A549 (cell line): ENCODE measurements at regions not wholly inside any gene's neighbourhood (a gene's known extent, or its start where the extent isn't known, plus 50 kb on each side); places are given as distances from the start of the nearest gene placed in this dataset.

ENCODE experiments used
- EP300 ChIP-seq, 2 experiments: fragments of >200 bp; sonication (Bioruptor Twin); formaldehyde crosslinking; IDR thresholded peaks; 2 replicates in 1 of 2; 3 replicates in 1 of 2; pipeline ENCODE4 v1.6.1; 2016 to 2017
- GATA3 ChIP-seq: IDR thresholded peaks from 2 replicates; pipeline ENCODE4 v1.6.1; 2012; ENCODE audit warnings: borderline replicate concordance
- HDAC2 ChIP-seq: fragments of 200-600 bp; sonication (generic); IDR thresholded peaks from 2 replicates; pipeline ENCODE4 v1.6.1; 2016
- MYC ChIP-seq: IDR thresholded peaks from 2 replicates; pipeline ENCODE4 v1.6.1; 2012; ENCODE audit warnings: mild to moderate bottlenecking, inconsistent platforms, low read length, improper control_type of control experiment, borderline replicate concordance
- POLR2A ChIP-seq: IDR thresholded peaks from 2 replicates; pipeline ENCODE4 v1.6.1; 2012; ENCODE audit warnings: mild to moderate bottlenecking, low read length
- RAD21 ChIP-seq, 2 experiments: fragments of >200 bp in 1 of 2; sonication (Bioruptor Twin) in 1 of 2; formaldehyde crosslinking in 1 of 2; IDR thresholded peaks in 1 of 2; conservative IDR thresholded peaks in 1 of 2; 2 replicates in 1 of 2; 3 replicates in 1 of 2; pipeline ENCODE4 v1.6.1; 2012 to 2018; ENCODE audit warnings: inconsistent platforms in 1 of 2
- RFX5 ChIP-seq: fragments of 450-650 bp; IDR thresholded peaks from 2 replicates; pipeline ENCODE4 v1.7.1; 2014; ENCODE audit warnings: antibody characterized with exemption, mild to moderate bottlenecking, moderate library complexity
- ZFP36 ChIP-seq: fragments of 450-650 bp; IDR thresholded peaks from 2 replicates; pipeline ENCODE4 v1.6.1; 2014; ENCODE audit warnings: borderline replicate concordance; ENCODE audit not compliant: partially characterized antibody
- ZNF302 ChIP-seq: fragments of 250-450 bp; sonication (Bioruptor Pico); IDR thresholded peaks from 2 replicates; pipeline ENCODE4 v1.9.0; 2021; ENCODE audit warnings: inconsistent platforms, mild to moderate bottlenecking, moderate library complexity
- TF ChIP-seq, protein P1 (sequence below): fragments of >200 bp; sonication (Bioruptor Twin); formaldehyde crosslinking; IDR thresholded peaks from 3 replicates; pipeline ENCODE4 v1.5.1; 2016
- TF ChIP-seq, protein P2 (sequence below): fragments of >200 bp; sonication (Bioruptor Twin); formaldehyde crosslinking; IDR thresholded peaks from 2 replicates; pipeline ENCODE4 v1.6.1; 2016
- TF ChIP-seq, protein P3 (sequence below): IDR thresholded peaks from 2 replicates; pipeline ENCODE4 v1.6.1; 2012
- TF ChIP-seq, protein P4 (sequence below): fragments of 150-350 bp; IDR thresholded peaks from 2 replicates; pipeline ENCODE4 v1.6.1; 2014; ENCODE audit warnings: low read depth, mild to moderate bottlenecking, low read length

DNA sequence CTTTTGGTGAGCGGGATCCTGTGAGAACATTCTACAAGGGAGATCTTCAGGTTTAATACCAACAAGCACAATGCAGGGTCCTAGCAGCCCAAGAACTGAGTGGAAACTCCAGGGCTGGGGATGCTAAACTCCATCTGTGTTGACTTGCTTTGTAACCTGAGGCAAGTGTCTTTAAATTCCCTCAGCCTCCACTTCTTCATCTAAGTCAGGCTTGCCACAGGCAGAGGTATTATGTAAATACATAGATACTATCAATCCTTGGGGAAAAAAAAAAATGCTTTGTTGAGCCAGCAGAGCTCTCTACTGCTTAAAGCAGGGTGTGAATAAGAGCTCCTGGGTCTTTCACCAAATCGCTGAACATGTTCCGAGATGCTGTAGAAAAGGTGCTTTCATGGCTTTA lies 114.2 kb upstream of the PHACTR1 start:
- TF ChIP-seq, protein P1, sequence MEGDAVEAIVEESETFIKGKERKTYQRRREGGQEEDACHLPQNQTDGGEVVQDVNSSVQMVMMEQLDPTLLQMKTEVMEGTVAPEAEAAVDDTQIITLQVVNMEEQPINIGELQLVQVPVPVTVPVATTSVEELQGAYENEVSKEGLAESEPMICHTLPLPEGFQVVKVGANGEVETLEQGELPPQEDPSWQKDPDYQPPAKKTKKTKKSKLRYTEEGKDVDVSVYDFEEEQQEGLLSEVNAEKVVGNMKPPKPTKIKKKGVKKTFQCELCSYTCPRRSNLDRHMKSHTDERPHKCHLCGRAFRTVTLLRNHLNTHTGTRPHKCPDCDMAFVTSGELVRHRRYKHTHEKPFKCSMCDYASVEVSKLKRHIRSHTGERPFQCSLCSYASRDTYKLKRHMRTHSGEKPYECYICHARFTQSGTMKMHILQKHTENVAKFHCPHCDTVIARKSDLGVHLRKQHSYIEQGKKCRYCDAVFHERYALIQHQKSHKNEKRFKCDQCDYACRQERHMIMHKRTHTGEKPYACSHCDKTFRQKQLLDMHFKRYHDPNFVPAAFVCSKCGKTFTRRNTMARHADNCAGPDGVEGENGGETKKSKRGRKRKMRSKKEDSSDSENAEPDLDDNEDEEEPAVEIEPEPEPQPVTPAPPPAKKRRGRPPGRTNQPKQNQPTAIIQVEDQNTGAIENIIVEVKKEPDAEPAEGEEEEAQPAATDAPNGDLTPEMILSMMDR: no peak
- TF ChIP-seq, protein P2, sequence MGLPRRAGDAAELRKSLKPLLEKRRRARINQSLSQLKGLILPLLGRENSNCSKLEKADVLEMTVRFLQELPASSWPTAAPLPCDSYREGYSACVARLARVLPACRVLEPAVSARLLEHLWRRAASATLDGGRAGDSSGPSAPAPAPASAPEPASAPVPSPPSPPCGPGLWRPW: no peak
- TF ChIP-seq GATA3 (no peak), POLR2A (no peak), ZFP36 (no peak), RAD21 (conservative IDR thresholded peaks at IDR 0.05 in 1 of 2, IDR thresholded peaks at IDR 0.05 in 1 of 2) (peak in 1 of 2 experiments; percentile 4; a peak in 2 of 5 replicates), HDAC2 (no peak), ZNF302 (no peak), EP300 (IDR thresholded peaks at IDR 0.05) (no peak), MYC (no peak), RFX5 (no peak)
- TF ChIP-seq, protein P3, sequence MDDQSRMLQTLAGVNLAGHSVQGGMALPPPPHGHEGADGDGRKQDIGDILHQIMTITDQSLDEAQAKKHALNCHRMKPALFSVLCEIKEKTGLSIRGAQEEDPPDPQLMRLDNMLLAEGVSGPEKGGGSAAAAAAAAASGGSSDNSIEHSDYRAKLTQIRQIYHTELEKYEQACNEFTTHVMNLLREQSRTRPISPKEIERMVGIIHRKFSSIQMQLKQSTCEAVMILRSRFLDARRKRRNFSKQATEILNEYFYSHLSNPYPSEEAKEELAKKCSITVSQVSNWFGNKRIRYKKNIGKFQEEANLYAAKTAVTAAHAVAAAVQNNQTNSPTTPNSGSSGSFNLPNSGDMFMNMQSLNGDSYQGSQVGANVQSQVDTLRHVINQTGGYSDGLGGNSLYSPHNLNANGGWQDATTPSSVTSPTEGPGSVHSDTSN: no peak
- TF ChIP-seq, protein P4, sequence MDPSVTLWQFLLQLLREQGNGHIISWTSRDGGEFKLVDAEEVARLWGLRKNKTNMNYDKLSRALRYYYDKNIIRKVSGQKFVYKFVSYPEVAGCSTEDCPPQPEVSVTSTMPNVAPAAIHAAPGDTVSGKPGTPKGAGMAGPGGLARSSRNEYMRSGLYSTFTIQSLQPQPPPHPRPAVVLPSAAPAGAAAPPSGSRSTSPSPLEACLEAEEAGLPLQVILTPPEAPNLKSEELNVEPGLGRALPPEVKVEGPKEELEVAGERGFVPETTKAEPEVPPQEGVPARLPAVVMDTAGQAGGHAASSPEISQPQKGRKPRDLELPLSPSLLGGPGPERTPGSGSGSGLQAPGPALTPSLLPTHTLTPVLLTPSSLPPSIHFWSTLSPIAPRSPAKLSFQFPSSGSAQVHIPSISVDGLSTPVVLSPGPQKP: no peak
